ENCODE measurements at regions not wholly inside any gene's neighbourhood (a gene's known extent, or its start where the extent isn't known, plus 50 kb on each side); places are given as distances from the start of the nearest gene placed in this dataset.

DNA sequence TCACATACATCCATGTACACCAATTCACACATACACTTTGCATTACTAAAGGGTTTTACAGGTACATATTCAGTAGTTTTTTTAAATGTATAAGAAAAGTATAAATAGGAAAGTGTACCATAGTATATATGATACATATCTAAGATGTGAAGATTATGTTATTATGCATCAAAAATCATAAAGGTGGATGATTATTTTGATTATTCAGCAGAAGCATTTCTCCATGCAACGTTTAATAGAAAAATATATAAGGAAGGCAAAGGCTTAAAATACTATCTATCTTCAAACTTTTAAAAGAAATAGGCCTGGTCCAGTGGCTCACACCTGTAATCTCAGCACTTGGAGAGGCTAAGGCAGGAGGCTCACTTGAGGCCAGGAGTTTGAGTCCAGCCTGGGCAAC, 133.5 kb upstream of the KLF3 start:
- Histone ChIP-seq H2BK5ac (ENCODE audit: low read depth, low read length) (no peak overlapping the region), H2BK120ac (replicated peaks; ENCODE audit: low read depth, low read length) (no peak overlapping the region), H3K23me2 (ENCODE audit: low read depth, low read length) (no peaks in the 10 kb centered on the region), H2AFZ (ENCODE audit: low read length) (no peak overlapping the region), H3K79me2 (ENCODE audit: control insufficient read depth in 1 of 2, insufficient read depth in 2 of 2, low read length in 2 of 2) (no peaks in the 10 kb centered on the region), H3K14ac (ENCODE audit: insufficient read length) (no peak overlapping the region), H3K18ac (ENCODE audit: extremely low read depth, low read length) (no peak overlapping the region), H3K9me3 (ENCODE audit: insufficient read depth in 2 of 2, low read depth in 1 of 2, low read length in 1 of 2) (no peaks in the 10 kb centered on the region), H3K36me3 (ENCODE audit: control insufficient read depth in 2 of 4, insufficient read depth in 4 of 4, low read length in 3 of 4) (no peaks in the 10 kb centered on the region), H3K4ac (replicated peaks; ENCODE audit: insufficient read length, low read depth, low read length) (no peak overlapping the region), H3K4me2 (ENCODE audit: insufficient read depth in 1 of 2, low read depth in 2 of 2, low read length in 2 of 2) (no peak overlapping the region), H3K79me1 (ENCODE audit: low read depth, low read length) (no peaks in the 10 kb centered on the region), H2AK5ac (ENCODE audit: low read depth, low read length) (no peak overlapping the region), H3K56ac (replicated peaks; ENCODE audit: insufficient read length, low read depth, low read length) (no peak overlapping the region), H4K91ac (replicated peaks; ENCODE audit: insufficient read length, low read length) (no peak overlapping the region), H3K27ac (ENCODE audit: low read depth, low read length) (no peak overlapping the region), H3K4me1 (replicated peaks in 1 of 4; ENCODE audit: control insufficient read depth in 3 of 4, insufficient read depth in 4 of 4, low read length in 3 of 4) (0 out of 7 replicates have a peak, but pooled peaks cover 0 to 2% (median 0%) of the 10 kb centered on the region in 4 experiments), H3K27me3 (replicated peaks in 1 of 4; ENCODE audit: control insufficient read depth in 3 of 4, extremely low read depth in 1 of 4, insufficient read depth in 3 of 4, low read length in 3 of 4) (no peaks in the 10 kb centered on the region), H4K5ac (ENCODE audit: insufficient read length, low read depth, low read length) (no peak overlapping the region), H2BK12ac (ENCODE audit: low read depth, low read length) (no peak overlapping the region), H4K20me1 (replicated peaks in 1 of 2; ENCODE audit: control insufficient read depth in 1 of 2, insufficient read depth in 2 of 2, low read length in 2 of 2) (no peaks in the 10 kb centered on the region), H2BK15ac (ENCODE audit: low read length) (no peak overlapping the region), H2BK20ac (ENCODE audit: low read length) (no peak overlapping the region), H3K23ac (ENCODE audit: insufficient read length) (no peak overlapping the region), H3K4me3 (ENCODE audit: extremely low read depth in 1 of 4, insufficient read depth in 2 of 4, low read depth in 3 of 4, low read length in 4 of 4) (no peak overlapping the region), H3K9ac (replicated peaks in 1 of 4; ENCODE audit: extremely low read depth in 1 of 4, low read depth in 3 of 4, low read length in 3 of 4) (no peak overlapping the region), H4K8ac (ENCODE audit: extremely low read depth, insufficient read depth, low read length) (no peak overlapping the region)
- CTCF ChIA-PET (ENCODE audit: partially characterized antibody): interaction anchor here (0.7 kb wide), 1 partner anchor 351 kb away, joined by 3 read pairs; no protein-coding TSS in a partner anchor
- DNase-seq (ENCODE audit: low read depth in 1 of 2, low spot score in 2 of 2) (no peak), FAIRE-seq (no peak)
- WGBS, 2 experiments (ENCODE audit: extremely low coverage in 1 of 2, insufficient coverage in 1 of 2, insufficient read length in 1 of 2, insufficient replicate concordance in 2 of 2, low coverage in 1 of 2, low lambda C conversion rate in 2 of 2, missing lambda C conversion rate in 1 of 2): 68% methylated on average over 1 of the region's 1 CpG; no CpG with 5 or more reads in 1 of the 2 experiments
- TF ChIP-seq GABPA (IDR thresholded peaks at IDR 0.05; ENCODE audit: borderline replicate concordance, insufficient read depth, low read length): no peak
- POLR2A ChIA-PET (ENCODE audit: partially characterized antibody): no interaction called here
